HepG2 (cell line): ENCODE measurements at regions not wholly inside any gene's neighbourhood (a gene's known extent, or its start where the extent isn't known, plus 50 kb on each side); places are given as distances from the start of the nearest gene placed in this dataset.

Experiments
- CREB1 ChIP-seq, 2 experiments: fragments of 450-650 bp in 1 of 2; IDR thresholded peaks; 2 replicates each; pipeline ENCODE4 v1.6.1; 2016 to 2017; ENCODE audit warnings: control low read depth in 1 of 2, mild to moderate bottlenecking in 1 of 2, missing compliant biosample characterization in 1 of 2, missing genetic modification characterization in 1 of 2
- CTCF ChIP-seq: sonication (generic); formaldehyde crosslinking; IDR thresholded peaks from 2 replicates; pipeline ENCODE4 v1.5.0; 2020; ENCODE audit warnings: mild to moderate bottlenecking, missing genetic modification reagents, moderate library complexity
- KDM5A ChIP-seq: fragments of 200-600 bp; sonication (generic); IDR thresholded peaks from 2 replicates; pipeline ENCODE4 v1.7.0; 2018; ENCODE audit warnings: antibody characterized with exemption, mild to moderate bottlenecking, low read length, borderline replicate concordance
- MYC ChIP-seq: sonication (generic); formaldehyde crosslinking; IDR thresholded peaks from 2 replicates; pipeline ENCODE4 v1.9.0; 2021; ENCODE audit warnings: missing genetic modification reagents, borderline replicate concordance
- NR2C2 ChIP-seq: sonication (generic); formaldehyde crosslinking; IDR thresholded peaks from 2 replicates; pipeline ENCODE4 v1.4.0; 2020; ENCODE audit warnings: missing genetic modification reagents, mild to moderate bottlenecking, moderate library complexity, borderline replicate concordance
- ZFX ChIP-seq: sonication (generic); formaldehyde crosslinking; IDR thresholded peaks from 2 replicates; pipeline ENCODE4 v1.4.0; 2020; ENCODE audit warnings: mild to moderate bottlenecking, low read depth, missing genetic modification reagents, moderate library complexity
- ZNF24 ChIP-seq: fragments of 450-650 bp; IDR thresholded peaks from 2 replicates; pipeline ENCODE4 v1.6.1; 2017; ENCODE audit warnings: antibody characterized with exemption, mild to moderate bottlenecking
- ZNF501 ChIP-seq: sonication (generic); formaldehyde crosslinking; IDR thresholded peaks from 2 replicates; pipeline ENCODE4 v1.5.1; 2020; ENCODE audit warnings: mild to moderate bottlenecking, moderate library complexity, missing genetic modification reagents
- ZNF558 ChIP-seq: sonication (generic); formaldehyde crosslinking; IDR thresholded peaks from 2 replicates; pipeline ENCODE4 v1.9.0; 2022; ENCODE audit warnings: mild to moderate bottlenecking, missing genetic modification reagents, borderline replicate concordance
- ZNF703 ChIP-seq: sonication (generic); formaldehyde crosslinking; IDR thresholded peaks from 2 replicates; pipeline ENCODE4 v1.5.1; 2020; ENCODE audit warnings: missing genetic modification reagents, mild to moderate bottlenecking, moderate library complexity, borderline replicate concordance
- ZNF75D ChIP-seq: sonication (generic); formaldehyde crosslinking; IDR thresholded peaks from 2 replicates; pipeline ENCODE4 v1.8.1; 2023; ENCODE audit warnings: missing genetic modification reagents, mild to moderate bottlenecking, borderline replicate concordance
- TF ChIP-seq, protein P1 (sequence below): sonication (generic); formaldehyde crosslinking; IDR thresholded peaks from 2 replicates; pipeline ENCODE4 v1.8.1; 2023; ENCODE audit warnings: mild to moderate bottlenecking, missing genetic modification reagents
- TF ChIP-seq, protein P2 (sequence below), 2 experiments: IDR thresholded peaks; 2 replicates each; pipeline ENCODE4 v1.6.1; 2011 to 2012; ENCODE audit warnings: low read length in 2 of 2, borderline replicate concordance in 1 of 2, low read depth in 1 of 2, mild to moderate bottlenecking in 1 of 2, moderate library complexity in 1 of 2

GRCh38 chr2:66688951-66689350 is 254.0 kb downstream of the MEIS1 start:
- TF ChIP-seq, protein P1, sequence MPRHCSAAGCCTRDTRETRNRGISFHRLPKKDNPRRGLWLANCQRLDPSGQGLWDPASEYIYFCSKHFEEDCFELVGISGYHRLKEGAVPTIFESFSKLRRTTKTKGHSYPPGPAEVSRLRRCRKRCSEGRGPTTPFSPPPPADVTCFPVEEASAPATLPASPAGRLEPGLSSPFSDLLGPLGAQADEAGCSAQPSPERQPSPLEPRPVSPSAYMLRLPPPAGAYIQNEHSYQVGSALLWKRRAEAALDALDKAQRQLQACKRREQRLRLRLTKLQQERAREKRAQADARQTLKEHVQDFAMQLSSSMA (CRISPR knock-in tag): no peak
- TF ChIP-seq ZNF703 (CRISPR knock-in tag): no peak
- TF ChIP-seq CREB1 (IDR thresholded peaks at IDR 0.05): no peak
- TF ChIP-seq CREB1 (CRISPR knock-in tag; IDR thresholded peaks at IDR 0.05): no peak
- TF ChIP-seq, protein P2, sequence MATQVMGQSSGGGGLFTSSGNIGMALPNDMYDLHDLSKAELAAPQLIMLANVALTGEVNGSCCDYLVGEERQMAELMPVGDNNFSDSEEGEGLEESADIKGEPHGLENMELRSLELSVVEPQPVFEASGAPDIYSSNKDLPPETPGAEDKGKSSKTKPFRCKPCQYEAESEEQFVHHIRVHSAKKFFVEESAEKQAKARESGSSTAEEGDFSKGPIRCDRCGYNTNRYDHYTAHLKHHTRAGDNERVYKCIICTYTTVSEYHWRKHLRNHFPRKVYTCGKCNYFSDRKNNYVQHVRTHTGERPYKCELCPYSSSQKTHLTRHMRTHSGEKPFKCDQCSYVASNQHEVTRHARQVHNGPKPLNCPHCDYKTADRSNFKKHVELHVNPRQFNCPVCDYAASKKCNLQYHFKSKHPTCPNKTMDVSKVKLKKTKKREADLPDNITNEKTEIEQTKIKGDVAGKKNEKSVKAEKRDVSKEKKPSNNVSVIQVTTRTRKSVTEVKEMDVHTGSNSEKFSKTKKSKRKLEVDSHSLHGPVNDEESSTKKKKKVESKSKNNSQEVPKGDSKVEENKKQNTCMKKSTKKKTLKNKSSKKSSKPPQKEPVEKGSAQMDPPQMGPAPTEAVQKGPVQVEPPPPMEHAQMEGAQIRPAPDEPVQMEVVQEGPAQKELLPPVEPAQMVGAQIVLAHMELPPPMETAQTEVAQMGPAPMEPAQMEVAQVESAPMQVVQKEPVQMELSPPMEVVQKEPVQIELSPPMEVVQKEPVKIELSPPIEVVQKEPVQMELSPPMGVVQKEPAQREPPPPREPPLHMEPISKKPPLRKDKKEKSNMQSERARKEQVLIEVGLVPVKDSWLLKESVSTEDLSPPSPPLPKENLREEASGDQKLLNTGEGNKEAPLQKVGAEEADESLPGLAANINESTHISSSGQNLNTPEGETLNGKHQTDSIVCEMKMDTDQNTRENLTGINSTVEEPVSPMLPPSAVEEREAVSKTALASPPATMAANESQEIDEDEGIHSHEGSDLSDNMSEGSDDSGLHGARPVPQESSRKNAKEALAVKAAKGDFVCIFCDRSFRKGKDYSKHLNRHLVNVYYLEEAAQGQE (IDR thresholded peaks at IDR 0.05; ENCODE audit: borderline replicate concordance in 1 of 2, low read depth in 1 of 2, low read length in 2 of 2): no peak
- TF ChIP-seq NR2C2 (CRISPR knock-in tag): no peak
- TF ChIP-seq ZNF75D (CRISPR knock-in tag): no peak
- no peak for TF ChIP-seq CTCF (CRISPR knock-in tag)
- TF ChIP-seq MYC (CRISPR knock-in tag): no peak
- no peak for TF ChIP-seq KDM5A
- no peak for TF ChIP-seq ZFX (CRISPR knock-in tag)
- TF ChIP-seq ZNF558: no peak
- no peak for TF ChIP-seq ZNF501 (CRISPR knock-in tag)
- TF ChIP-seq ZNF24: no peak
